Keratinocyte (primary cell): ENCODE measurements at regions not wholly inside any gene's neighbourhood (a gene's known extent, or its start where the extent isn't known, plus 50 kb on each side); places are given as distances from the start of the nearest gene placed in this dataset.

Experiments
- CTCF ChIP-seq, 3 experiments: IDR thresholded peaks in 1 of 3; conservative IDR thresholded peaks in 1 of 3; optimal IDR thresholded peaks in 1 of 3; 2 replicates in 2 of 3; 3 replicates in 1 of 3; pipeline versions ENCODE3 to v1.5.1; 2011; ENCODE audit warnings: low read length in 3 of 3, mild to moderate bottlenecking in 3 of 3, moderate library complexity in 2 of 3, control low read depth in 1 of 3, inconsistent platforms in 1 of 3; ENCODE audit not compliant: insufficient read depth in 2 of 3; ENCODE audit errors: extremely low read depth in 1 of 3
- EZH2 ChIP-seq: IDR thresholded peaks from one replicate; pipeline ENCODE4 v1.6.1; 2012; ENCODE audit warnings: inconsistent platforms, mild to moderate bottlenecking, low read length, moderate library complexity

- no peak for TF ChIP-seq CTCF (optimal IDR thresholded peaks at IDR 0.05 in 1 of 3, IDR thresholded peaks at IDR 0.05 in 1 of 3, conservative IDR thresholded peaks at IDR 0.05 in 1 of 3; ENCODE audit: extremely low read depth in 1 of 3, insufficient read depth in 2 of 3, low read length in 3 of 3)
- TF ChIP-seq EZH2, result no peak
Measured at GRCh38 chr13:84362777-84363176, 480.5 kb upstream of the SLITRK1 start.
